GM19467 (cell line): ENCODE measurements at regions not wholly inside any gene's neighbourhood (a gene's known extent, or its start where the extent isn't known, plus 50 kb on each side); places are given as distances from the start of the nearest gene placed in this dataset.
"Not testable (repeated sequence)": the region's sequence is repeated elsewhere in the genome, so short reads cannot be mapped to it uniquely, and the experiment has no call there.

Source experiments
- ATAC-seq: cut with Tn5 transposase; IDR thresholded peaks from one replicate; pipeline ENCODE4 v1.9.1; 2021; ENCODE audit warnings: mild to moderate bottlenecking, moderate library complexity; ENCODE audit not compliant: unreplicated experiment

DNA sequence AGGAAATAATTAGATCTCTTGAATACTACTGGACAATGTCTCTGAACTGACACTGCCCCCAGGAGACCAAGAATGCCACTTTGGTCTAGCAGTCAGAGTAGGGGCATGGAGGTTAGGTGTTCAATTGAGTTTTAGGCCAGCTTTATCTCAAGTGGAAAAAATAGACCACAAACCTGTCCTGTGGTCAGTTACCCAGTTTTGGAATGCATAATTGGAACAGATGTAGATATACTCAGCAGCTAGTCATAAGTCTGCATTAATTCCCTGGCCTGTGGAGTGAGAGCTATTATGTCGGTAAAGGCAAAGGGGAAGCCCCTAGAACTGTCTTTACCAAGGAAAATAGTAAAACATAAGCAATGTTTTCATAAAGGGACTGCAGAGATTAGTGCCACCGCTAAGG lies 587.7 kb downstream of the GLUD2 start:
- no peak for ATAC-seq

- no peak for ATAC-seq
Measured at GRCh38 chrX:121639781-121640180, 592.4 kb downstream of the GLUD2 start.

DNA sequence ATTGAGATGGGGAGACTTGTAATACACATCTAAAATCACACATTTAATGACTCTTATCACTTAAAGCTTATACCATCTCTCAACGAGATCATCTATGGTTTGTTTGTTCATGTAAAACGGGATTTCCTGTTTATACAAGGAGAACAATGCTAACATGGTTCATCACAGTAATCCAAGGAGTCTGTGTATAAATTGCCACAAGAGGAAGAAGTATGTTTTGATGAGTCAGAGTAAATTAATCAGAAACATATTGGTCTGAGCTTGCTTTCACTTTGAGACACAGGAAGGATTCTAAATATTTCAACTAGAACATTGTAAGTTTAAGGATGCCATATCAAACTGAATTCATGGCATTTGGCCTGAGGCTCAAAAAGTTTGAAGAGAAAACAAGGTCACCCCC lies 594.1 kb downstream of the GLUD2 start:
- no peak for ATAC-seq

DNA sequence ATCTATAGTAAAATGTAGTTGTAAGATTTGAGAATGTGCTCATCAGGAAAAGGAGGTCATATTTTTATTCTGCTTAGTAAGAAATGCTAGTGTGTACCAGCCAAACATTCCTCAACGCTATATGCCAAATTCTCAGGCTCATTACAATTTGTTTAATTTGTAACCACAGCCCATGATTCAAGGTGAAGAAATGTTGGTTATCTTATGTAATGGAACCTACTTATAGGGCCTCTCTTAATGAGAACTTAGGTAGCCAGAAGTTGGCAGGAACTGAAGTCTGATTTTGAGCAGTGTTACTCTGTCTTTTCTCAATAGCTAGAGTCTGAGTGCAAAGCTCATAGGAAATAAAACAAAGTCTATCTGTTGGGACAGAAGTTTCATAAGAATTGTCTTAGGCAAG lies 595.0 kb downstream of the GLUD2 start:
- no peak for ATAC-seq

DNA sequence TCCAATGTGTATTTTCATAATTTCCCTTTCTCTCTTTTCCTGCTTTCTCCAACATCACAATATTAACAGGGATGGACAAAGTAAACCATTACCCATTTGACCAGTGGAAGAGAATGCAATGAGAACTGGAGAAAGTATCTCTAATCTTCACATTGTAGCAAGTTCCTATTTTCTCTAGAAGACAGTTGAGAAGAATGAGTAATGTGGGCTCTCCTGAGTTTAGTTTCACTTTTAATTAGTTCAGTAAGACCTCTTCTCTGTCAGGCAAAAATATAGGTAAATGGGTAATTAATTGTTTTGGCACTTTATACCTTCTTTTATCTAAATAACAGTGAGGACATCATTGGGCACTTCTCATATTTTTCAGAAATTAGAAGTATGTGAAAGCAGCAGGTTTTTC lies 602.0 kb downstream of the GLUD2 start:
- ATAC-seq: no peak

GRCh38 chrX:121655276-121655675 lies 607.9 kb downstream of the GLUD2 start:
- ATAC-seq: no peak

DNA sequence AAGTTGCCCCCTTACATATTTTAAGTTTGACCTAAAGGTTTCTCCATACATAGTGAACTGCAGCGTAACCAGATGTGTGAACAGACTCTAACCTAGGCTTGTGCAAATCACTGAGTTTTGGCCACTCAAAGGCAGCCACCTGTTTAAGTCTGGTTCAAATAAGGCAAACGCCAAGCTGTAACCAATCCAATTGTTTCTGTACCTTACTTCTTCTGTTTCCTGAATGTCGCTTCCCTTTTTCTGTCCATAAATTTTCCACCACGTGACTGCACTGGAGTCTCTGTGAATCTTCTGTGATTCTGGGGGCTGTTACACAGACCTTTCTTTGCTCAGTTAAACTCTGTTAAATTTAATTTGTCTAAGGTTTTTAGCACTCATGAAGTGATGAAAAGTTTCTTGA lies 618.8 kb downstream of the GLUD2 start:
- ATAC-seq: no peak

DNA sequence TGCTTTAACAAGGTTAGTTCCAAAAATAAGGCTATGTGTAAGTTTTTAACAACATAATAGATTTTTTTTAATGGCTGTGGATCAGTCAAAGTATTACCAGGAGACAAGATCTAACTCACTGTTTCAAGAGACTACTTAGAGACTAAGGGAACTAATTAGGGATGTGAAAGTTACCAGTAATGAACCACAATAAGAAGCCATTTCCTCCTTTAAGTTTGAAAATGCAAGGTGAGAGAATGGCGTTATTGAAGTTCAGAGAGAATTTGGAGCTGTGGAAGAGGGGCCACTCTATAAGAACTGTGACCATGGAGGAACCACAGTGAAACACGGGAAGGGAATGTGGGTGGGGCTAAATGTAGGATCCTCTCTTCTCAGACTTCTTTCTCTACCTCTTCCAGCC lies 624.2 kb downstream of the GLUD2 start:
- no peak for ATAC-seq

DNA sequence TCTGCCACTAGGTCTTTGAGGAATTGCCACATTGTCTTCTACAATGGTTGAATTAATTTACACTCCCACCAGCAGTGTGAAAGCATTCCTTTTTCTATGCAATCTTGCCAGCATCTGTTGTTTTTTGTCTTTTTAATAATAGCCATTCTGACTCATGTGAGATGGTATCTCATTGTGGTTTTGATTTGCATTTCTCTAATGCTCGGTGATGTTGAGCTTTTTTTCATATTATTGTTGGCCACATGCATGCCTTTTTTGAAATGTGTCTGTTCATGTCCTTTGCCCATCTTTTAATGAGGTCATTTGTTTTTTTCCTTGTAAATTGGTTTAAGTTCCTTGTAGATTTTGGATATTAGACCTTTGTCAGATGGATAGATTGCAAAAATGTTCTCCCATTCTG lies 661.8 kb downstream of the GLUD2 start:
- not testable (repeated sequence) for ATAC-seq

- ATAC-seq: no peak
Measured at GRCh38 chrX:121733514-121733913, 686.1 kb downstream of the GLUD2 start.

DNA sequence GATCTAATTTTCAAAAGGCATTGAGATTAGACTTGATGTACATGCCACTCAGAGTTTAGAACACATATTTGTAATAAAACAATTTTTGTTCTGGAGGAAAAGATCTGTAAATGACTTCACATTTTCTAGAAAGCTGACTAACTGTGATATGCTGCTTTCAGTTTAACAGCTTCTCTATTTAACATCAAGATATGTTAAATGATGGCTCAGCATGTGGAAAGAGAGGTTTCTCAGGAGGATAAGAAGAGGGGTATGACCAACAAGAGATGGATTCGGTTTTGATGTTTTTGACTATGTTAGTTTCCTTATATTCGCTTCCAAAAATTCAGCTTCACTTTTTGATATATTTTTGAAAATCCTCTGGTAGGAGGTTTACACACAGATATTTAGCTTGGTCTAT lies 698.7 kb downstream of the GLUD2 start:
- ATAC-seq: no peak

GRCh38 chrX:121753602-121754001 lies 706.2 kb downstream of the GLUD2 start:
- not testable (repeated sequence) for ATAC-seq

GRCh38 chrX:121754301-121754700 lies 706.9 kb downstream of the GLUD2 start:
- no peak for ATAC-seq

DNA sequence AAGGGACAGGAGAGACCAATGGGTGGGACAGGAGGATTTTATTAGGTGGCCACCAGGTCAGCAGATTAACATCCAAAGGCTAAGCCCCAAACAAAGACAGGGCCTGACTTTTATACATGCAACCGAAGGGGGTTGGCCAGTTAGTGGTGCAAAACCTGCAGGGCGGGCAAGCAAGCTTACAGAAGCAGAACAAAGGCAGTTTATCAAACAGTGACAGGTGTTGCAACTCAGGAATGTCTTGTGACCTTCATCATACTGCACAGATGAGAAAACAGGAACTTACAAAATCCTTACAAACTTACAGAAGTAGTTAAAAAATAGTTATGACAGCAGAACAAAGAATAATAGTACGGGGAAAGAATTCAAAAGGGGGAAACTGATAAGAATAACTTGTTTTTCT lies 708.1 kb downstream of the GLUD2 start:
- no peak for ATAC-seq

DNA sequence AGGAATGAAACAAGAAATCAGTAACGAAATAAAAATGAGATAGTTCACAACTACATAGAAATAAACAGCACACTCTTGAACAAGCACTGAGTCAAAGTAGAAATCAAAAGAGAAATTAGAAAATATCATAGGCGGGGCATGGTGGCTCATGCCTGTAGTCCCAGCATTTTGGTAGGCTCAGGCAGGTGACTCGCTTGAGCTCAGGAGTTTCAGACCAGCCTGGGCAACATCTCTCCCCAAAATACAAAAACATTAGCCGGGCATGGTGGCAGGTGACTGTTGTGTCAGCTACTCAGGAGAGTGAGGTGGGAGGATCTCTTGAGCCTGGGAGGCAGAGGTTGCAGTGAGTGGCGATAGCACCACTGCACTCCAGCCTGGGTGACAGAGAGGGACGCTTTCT lies 714.4 kb downstream of the GLUD2 start:
- ATAC-seq: no peak

DNA sequence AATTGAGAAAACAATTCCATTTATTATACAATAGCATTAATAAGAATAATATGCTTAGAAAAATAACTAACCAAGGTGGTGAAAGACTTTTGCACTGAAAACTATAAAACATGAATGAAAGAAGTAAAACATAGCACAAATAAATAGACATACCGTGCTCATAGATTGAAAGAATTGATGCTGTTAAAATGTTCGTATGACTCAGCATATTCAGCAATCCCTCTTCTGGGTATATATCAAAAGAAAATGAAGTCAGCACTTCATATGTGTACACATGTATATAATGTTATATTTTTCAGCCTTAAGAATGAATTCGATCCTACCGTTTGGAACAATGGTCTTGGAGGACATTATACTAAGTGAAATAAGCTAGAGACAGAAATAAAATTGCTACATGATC lies 716.3 kb downstream of the GLUD2 start:
- ATAC-seq: no peak

DNA sequence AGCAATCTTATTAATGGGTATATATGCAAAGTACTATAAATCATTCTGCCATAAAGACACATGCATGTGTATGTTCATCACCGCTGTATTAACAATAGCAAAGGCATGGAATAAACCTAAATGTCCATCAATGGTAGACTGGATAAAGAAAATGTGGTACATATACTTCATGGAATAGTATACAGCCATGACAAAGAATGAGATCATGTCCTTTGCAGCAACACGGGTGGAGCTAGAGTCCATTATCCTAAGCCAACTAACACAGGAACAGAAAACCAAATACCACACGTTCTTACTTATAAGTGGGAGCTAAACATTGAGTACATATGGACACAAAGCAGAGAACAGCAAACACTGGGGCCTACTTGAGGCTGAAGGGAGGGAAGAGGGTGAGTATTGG lies 720.8 kb downstream of the GLUD2 start:
- not testable (repeated sequence) for ATAC-seq

GRCh38 chrX:121781991-121782390 lies 734.6 kb downstream of the GLUD2 start:
- no peak for ATAC-seq

- ATAC-seq: no peak
Measured at GRCh38 chrX:121782544-121782943, 735.1 kb downstream of the GLUD2 start.

DNA sequence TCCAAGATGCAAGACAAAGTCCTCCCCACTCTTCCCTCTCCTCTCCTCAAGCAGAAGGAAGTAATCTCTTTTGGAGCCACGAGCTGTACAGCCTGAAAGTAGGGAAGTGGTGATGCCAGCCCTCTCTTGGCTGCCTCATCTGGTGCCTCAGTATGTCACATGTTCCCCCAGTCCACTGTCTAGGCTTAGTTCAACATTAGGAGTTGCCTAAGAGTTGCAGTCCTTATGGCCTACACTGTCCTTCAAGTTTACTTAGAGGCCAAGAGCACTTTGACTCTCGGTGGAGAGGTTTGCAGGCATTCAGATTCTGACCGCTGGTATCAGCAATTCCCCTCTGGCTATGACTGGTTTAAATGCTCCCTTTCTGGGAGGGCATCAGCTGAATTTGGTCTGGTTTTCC lies 735.6 kb downstream of the GLUD2 start:
- no peak for ATAC-seq

- ATAC-seq: no peak
Measured at GRCh38 chrX:121802881-121803412, 755.5 kb downstream of the GLUD2 start.

DNA sequence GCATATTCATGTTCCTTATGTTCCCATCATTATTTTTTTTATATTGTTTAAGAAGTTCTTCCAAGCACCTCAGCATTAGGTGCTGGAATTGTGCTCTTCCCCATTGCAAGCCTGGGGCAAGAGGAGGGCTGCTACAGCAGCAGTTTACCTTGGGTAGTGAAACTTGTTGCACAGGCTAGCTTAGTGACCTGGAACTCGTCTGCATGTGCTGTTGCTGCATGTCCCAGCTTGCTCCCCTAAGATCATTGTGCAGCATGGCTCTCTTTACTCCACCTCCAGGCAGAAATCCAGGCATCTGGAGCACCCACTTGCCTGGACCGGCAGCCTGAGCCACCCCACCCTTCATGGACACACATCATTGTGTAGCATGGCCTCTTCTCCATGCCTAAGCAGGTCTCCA lies 776.0 kb downstream of the GLUD2 start:
- no peak for ATAC-seq

GRCh38 chrX:121831601-121832000 lies 784.2 kb downstream of the GLUD2 start:
- no peak for ATAC-seq

DNA sequence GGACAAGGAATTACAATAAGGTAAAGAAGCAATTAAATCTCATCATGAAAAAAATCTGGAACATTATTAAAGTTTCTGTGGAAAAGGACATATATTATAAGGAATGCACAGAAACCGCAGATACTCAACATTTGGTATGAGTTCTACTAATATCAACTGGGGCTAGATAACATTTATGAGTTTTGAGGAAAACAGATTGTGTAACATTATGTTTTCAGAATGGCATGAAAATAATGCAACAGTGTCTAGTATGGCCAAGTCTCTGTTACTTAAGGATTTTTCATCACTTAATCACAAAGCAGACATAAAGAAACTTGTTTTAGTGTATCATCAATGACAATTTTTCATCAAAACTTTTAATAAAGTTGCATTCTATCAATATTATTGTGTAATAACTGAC lies 785.0 kb downstream of the GLUD2 start:
- ATAC-seq: no peak
